Natural killer cell (primary cell): ENCODE measurements at regions not wholly inside any gene's neighbourhood (a gene's known extent, or its start where the extent isn't known, plus 50 kb on each side); places are given as distances from the start of the nearest gene placed in this dataset.

Experiments used
- ATAC-seq, 3 donors: fragments of 150-1000 bp in 2 of 3; fragments of 200-7000 bp in 1 of 3; cut with Tn5 transposase; 1 replicate in 1 of 3; 2 replicates in 2 of 3; pipeline ENCODE4 v1.10.0; 2021; ENCODE audit warnings: mild to moderate bottlenecking in 2 of 3, moderate library complexity in 2 of 3
- DNase-seq, 2 donors: peaks; one replicate each; pipeline versions ENCODE4 v3.0.0 to v3.0.0-alpha.2; 2013 to 2021; ENCODE audit warnings: mixed read lengths in 1 of 2
- H3K27ac ChIP-seq: one replicate; pipeline ENCODE4 v1.5.1; 2013; ENCODE audit warnings: mild to moderate bottlenecking, low read length
- H3K27me3 ChIP-seq: one replicate; pipeline ENCODE4 v1.6.1; 2013; ENCODE audit warnings: low read length; ENCODE audit not compliant: control insufficient read depth, insufficient read depth
- H3K36me3 ChIP-seq: one replicate; pipeline ENCODE4 v1.6.1; 2013; ENCODE audit warnings: low read length; ENCODE audit not compliant: control insufficient read depth, insufficient read depth
- H3K4me1 ChIP-seq: one replicate; pipeline ENCODE4 v1.6.1; 2013; ENCODE audit warnings: low read length; ENCODE audit not compliant: control insufficient read depth, insufficient read depth
- H3K4me3 ChIP-seq: one replicate; pipeline ENCODE4 v1.5.1; 2013; ENCODE audit warnings: low read length
- H3K9me3 ChIP-seq: one replicate; pipeline ENCODE4 v1.6.1; 2013; ENCODE audit warnings: low read length; ENCODE audit not compliant: control insufficient read depth, insufficient read depth
- H3K27ac Mint-ChIP-seq, 2 donors: one replicate each; pipeline ENCODE4 v1.8.0; 2022; ENCODE audit warnings: mild to moderate bottlenecking in 2 of 2, mixed read lengths in 2 of 2, moderate library complexity in 1 of 2
- H3K27me3 Mint-ChIP-seq, 2 donors: one replicate each; pipeline ENCODE4 v1.8.0; 2022; ENCODE audit warnings: low read depth in 2 of 2, mixed read lengths in 2 of 2
- H3K36me3 Mint-ChIP-seq: one replicate; pipeline ENCODE4 v1.8.0; 2022; ENCODE audit warnings: mixed read lengths
- H3K4me1 Mint-ChIP-seq, 2 donors: one replicate each; pipeline ENCODE4 v1.8.0; 2022; ENCODE audit warnings: mixed read lengths in 2 of 2
- H3K4me3 Mint-ChIP-seq: one replicate; pipeline ENCODE4 v1.8.0; 2022; ENCODE audit warnings: mild to moderate bottlenecking, moderate library complexity, mixed read lengths
- H3K9me3 Mint-ChIP-seq, 2 donors: one replicate each; pipeline ENCODE4 v1.8.0; 2022; ENCODE audit warnings: mixed read lengths in 2 of 2
- WGBS: methylation state at CpG from one replicate; pipeline ENCODE4 v1.1.7; 2013; ENCODE audit warnings: missing lambda C conversion rate; ENCODE audit not compliant: insufficient coverage; 5-methylcytosine and 5-hydroxymethylcytosine counted together
- intact Hi-C: fragments of 100-400 bp; cut with micrococcal nuclease; formaldehyde crosslinking; loops from one replicate; pipeline ENCODE4 v1.14.2; 2022
- TF ChIP-seq, protein P1 (sequence below): fragments of 200-600 bp; IDR thresholded peaks from one replicate; pipeline ENCODE4 v1.8.0; 2022; ENCODE audit warnings: antibody characterized with exemption

DNA sequence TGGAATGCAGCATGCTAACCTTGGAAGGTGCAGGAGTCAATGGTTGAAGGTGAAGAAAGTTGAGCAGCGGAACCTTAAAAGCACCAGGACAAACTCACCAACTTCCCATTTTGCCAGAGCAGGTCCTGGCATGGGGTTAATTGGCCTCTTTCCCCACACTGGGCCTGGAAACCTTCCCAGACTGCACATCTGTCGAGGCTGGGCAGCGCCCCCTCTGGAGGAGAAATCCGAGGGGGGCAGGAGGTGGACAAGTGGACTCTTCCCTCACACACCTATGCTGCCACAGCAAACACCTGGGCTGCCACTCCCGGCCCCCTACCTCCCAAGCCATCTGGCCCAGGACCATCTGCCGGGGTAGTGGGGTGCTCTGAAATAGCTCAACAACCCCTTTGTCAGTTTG lies 232.4 kb downstream of the CBLN1 start:
- Mint-ChIP-seq H3K27me3 (no peaks in the 10 kb centered on the region), H3K9me3 (peaks cover 0 to 3% of the 10 kb centered on the region in 2 donors), H3K27ac (no peak overlapping the region), H3K36me3 (no peaks in the 10 kb centered on the region), H3K4me1 (no peaks in the 10 kb centered on the region), H3K4me3 (no peak overlapping the region)
- no peaks in the 10 kb centered on the region for H3K36me3 ChIP-seq
- 77% methylated on average over 6 of the region's 6 CpGs for WGBS
- H3K9me3 ChIP-seq = peaks cover 2% of the 10 kb centered on the region
- no peak overlapping the region for H3K27ac ChIP-seq
- H3K4me3 ChIP-seq = no peak overlapping the region
- H3K4me1 ChIP-seq = no peaks in the 10 kb centered on the region
- no peak for ATAC-seq
- no peak for DNase-seq
- TF ChIP-seq, protein P1, sequence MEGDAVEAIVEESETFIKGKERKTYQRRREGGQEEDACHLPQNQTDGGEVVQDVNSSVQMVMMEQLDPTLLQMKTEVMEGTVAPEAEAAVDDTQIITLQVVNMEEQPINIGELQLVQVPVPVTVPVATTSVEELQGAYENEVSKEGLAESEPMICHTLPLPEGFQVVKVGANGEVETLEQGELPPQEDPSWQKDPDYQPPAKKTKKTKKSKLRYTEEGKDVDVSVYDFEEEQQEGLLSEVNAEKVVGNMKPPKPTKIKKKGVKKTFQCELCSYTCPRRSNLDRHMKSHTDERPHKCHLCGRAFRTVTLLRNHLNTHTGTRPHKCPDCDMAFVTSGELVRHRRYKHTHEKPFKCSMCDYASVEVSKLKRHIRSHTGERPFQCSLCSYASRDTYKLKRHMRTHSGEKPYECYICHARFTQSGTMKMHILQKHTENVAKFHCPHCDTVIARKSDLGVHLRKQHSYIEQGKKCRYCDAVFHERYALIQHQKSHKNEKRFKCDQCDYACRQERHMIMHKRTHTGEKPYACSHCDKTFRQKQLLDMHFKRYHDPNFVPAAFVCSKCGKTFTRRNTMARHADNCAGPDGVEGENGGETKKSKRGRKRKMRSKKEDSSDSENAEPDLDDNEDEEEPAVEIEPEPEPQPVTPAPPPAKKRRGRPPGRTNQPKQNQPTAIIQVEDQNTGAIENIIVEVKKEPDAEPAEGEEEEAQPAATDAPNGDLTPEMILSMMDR = no peak
- H3K27me3 ChIP-seq = no peaks in the 10 kb centered on the region
- intact Hi-C loops = no loop called here

DNA sequence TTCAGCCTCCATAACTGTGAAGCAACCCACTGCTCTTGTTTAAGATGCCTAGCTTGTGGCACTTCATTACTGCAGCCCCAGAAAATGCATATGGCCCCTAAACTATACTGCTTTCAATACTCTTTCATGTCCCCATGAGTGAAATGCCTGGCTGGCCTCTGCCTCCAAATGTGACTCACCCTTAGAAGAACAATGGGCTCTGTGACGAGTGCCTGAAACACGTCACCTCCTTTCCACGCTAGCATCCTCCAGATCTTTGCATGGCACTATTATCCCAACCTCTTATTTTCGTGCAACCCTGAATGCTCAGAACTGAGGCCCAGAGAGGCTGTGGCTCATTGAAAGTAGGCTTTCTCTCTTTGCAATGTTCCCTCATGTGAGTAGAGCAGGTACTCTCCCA lies 233.1 kb downstream of the CBLN1 start:
- no peak overlapping the region for H3K4me3 Mint-ChIP-seq
- H3K4me1 Mint-ChIP-seq = no peaks in the 10 kb centered on the region
- DNase-seq (no peak), ATAC-seq (no peak)
- H3K9me3 Mint-ChIP-seq = peaks cover 0 to 3% of the 10 kb centered on the region in 2 donors
- TF ChIP-seq, protein P1 = no peak
- no peaks in the 10 kb centered on the region for H3K36me3 Mint-ChIP-seq
- no peak overlapping the region for H3K4me3 ChIP-seq
- intact Hi-C loops = no loop called here
- no peak overlapping the region for H3K27ac ChIP-seq
- no peak overlapping the region for H3K27ac Mint-ChIP-seq
- 81% methylated on average over 4 of the region's 4 CpGs for WGBS
- no peaks in the 10 kb centered on the region for H3K36me3 ChIP-seq
- no peaks in the 10 kb centered on the region for H3K27me3 Mint-ChIP-seq
- peaks cover 2% of the 10 kb centered on the region for H3K9me3 ChIP-seq
- H3K27me3 ChIP-seq = no peaks in the 10 kb centered on the region
- no peaks in the 10 kb centered on the region for H3K4me1 ChIP-seq

DNA sequence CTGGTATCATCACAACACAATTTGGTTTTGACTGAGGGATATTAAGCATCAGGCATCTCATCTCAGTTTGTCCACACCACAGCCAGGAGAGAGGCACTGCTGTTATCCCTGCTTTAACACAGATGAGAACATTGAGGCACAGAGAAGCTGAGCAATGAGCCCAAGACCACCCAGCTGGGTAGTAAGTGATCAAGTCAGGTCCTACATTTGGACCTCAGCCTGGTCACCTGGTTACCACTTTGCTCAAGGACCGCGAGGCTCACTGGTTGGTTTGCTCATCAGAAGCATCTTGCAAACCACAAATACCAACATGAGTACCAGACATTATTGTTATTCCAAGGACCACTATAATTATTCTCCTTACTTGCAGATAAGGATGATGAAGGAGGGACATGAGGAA lies 245.5 kb downstream of the CBLN1 start:
- WGBS = 93% methylated on average over 2 of the region's 2 CpGs
- H3K9me3 Mint-ChIP-seq = peaks cover 6% of the 10 kb centered on the region in 2 donors

DNA sequence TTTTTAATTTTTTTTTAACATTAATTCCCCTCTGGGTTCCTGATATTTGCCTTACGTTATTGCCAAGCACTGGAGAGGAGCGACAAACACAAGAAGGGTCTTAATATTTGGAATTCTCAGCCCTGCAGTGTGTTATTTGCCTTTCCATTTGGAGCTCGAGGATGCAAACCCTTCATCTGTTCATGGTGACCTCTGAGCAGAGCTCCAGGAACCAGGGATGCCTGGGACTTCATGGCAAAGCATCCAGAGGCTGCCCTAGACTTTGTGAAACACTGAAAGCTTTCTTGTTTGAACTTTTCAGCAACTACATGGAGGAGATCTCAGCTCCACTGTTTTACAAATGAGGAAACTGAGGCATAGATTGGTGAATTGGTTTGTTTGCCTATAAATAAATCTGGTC lies 254.2 kb downstream of the CBLN1 start:
- Mint-ChIP-seq H3K9me3 (peaks cover 6 to 8% of the 10 kb centered on the region in 2 donors), H3K36me3 (no peaks in the 10 kb centered on the region)
- WGBS = 77% methylated on average over 3 of the region's 3 CpGs

More for the DNA sequence above, 245.5 kb downstream of the CBLN1 start:
- Histone ChIP-seq H3K27ac (no peak overlapping the region), H3K4me1 (no peaks in the 10 kb centered on the region), H3K4me3 (no peak overlapping the region), H3K36me3 (no peaks in the 10 kb centered on the region), H3K27me3 (peaks cover 2% of the 10 kb centered on the region), H3K9me3 (no peaks in the 10 kb centered on the region)
- Mint-ChIP-seq H3K27ac (no peak overlapping the region), H3K27me3 (no peaks in the 10 kb centered on the region), H3K4me3 (no peak overlapping the region), H3K36me3 (no peaks in the 10 kb centered on the region), H3K4me1 (no peaks in the 10 kb centered on the region)
- no peak for ATAC-seq
- TF ChIP-seq, protein P1 = no peak
- no peak for DNase-seq
- intact Hi-C loops = no loop called here

More for the DNA sequence above, 254.2 kb downstream of the CBLN1 start:
- intact Hi-C loops = no loop called here
- no peaks in the 10 kb centered on the region for H3K27me3 ChIP-seq
- Mint-ChIP-seq H3K27me3 (no peaks in the 10 kb centered on the region), H3K4me1 (no peaks in the 10 kb centered on the region), H3K4me3 (no peak overlapping the region), H3K27ac (no peak overlapping the region)
- no peak overlapping the region for H3K27ac ChIP-seq
- ATAC-seq = no peak
- H3K36me3 ChIP-seq = no peaks in the 10 kb centered on the region
- H3K9me3 ChIP-seq = no peaks in the 10 kb centered on the region
- H3K4me3 ChIP-seq = no peak overlapping the region
- H3K4me1 ChIP-seq = no peaks in the 10 kb centered on the region
- TF ChIP-seq, protein P1 = no peak
- DNase-seq = no peak
